BLaER1 treated with 17β-estradiol and CSF1 and Interleukin-3, amounts not matched to agents 10 nM and 100 nM (cell line): ENCODE measurements at regions not wholly inside any gene's neighbourhood (a gene's known extent, or its start where the extent isn't known, plus 50 kb on each side); places are given as distances from the start of the nearest gene placed in this dataset.
A peak's percentile ranks its signal among the peaks of the same experiment; 100 is the strongest.
"Not testable (repeated sequence)": the region's sequence is repeated elsewhere in the genome, so short reads cannot be mapped to it uniquely, and the experiment has no call there.

Source experiments
- H3K27ac ChIP-seq, 11 experiments: shearing (Covaris generic); formaldehyde crosslinking; 2 replicates each; pipeline ENCODE4 v1.8.1; 2022
- H3K27me3 ChIP-seq, 11 experiments: shearing (Covaris generic); formaldehyde crosslinking; 2 replicates each; pipeline ENCODE4 v1.8.1; 2022
- H3K36me3 ChIP-seq, 11 experiments: shearing (Covaris generic); formaldehyde crosslinking; 2 replicates each; pipeline ENCODE4 v1.8.1; 2022
- H3K4me1 ChIP-seq, 10 experiments: shearing (Covaris generic); formaldehyde crosslinking; 2 replicates each; pipeline ENCODE4 v1.8.1; 2022
- H3K4me2 ChIP-seq, 11 experiments: shearing (Covaris generic); formaldehyde crosslinking; 2 replicates each; pipeline ENCODE4 v1.8.1; 2022
- H3K4me3 ChIP-seq, 10 experiments: shearing (Covaris generic); formaldehyde crosslinking; 2 replicates each; pipeline ENCODE4 v1.8.1; 2022
- H3K9ac ChIP-seq, 11 experiments: shearing (Covaris generic); formaldehyde crosslinking; 2 replicates each; pipeline ENCODE4 v1.8.1; 2022
- H3K9me3 ChIP-seq, 11 experiments: shearing (Covaris generic); formaldehyde crosslinking; replicated peaks in 1 of 11; 2 replicates each; pipeline ENCODE4 v1.8.1; 2022
- H4K20me1 ChIP-seq, 11 experiments: shearing (Covaris generic); formaldehyde crosslinking; 2 replicates each; pipeline ENCODE4 v1.8.1; 2022
- Cebpa-rat ChIP-seq, 11 experiments: shearing (Covaris generic); IDR thresholded peaks; 2 replicates each; pipeline ENCODE4 v1.8.1; 2022

DNA sequence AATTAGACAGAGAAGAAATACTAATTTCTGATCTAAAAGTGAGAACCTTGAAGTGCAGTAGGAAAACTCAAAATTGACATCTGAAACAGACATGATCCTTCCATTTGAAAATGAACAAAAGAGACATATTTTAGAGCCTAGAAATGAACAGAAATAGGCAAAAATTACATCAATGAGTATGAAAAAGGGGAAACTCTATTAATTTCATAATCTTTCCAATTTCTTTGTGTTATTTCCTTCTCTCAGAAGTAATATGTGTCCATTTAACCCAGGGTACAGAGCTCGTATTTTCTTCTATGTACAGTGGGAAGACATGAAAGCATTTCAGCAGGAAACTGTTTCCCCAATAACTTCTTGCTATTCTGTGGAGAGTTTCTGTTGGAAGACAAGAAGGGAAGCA, 263.1 kb downstream of the CGGBP1 start:
- Histone ChIP-seq H3K27ac (no peak overlapping the region), H4K20me1 (peaks cover 0 to 16% (median 0%) of the 10 kb centered on the region in 11 experiments; a peak in 8 of 22 replicates), H3K4me3 (no peak overlapping the region), H3K36me3 (no peaks in the 10 kb centered on the region), H3K9ac (no peak overlapping the region), H3K4me2 (peak overlapping the region in 8 of 11 experiments; percentile 17 to 54 (median 34); a peak in 9 of 22 replicates), H3K4me1 (peaks cover 16 to 33% (median 26%) of the 10 kb centered on the region in 10 experiments), H3K27me3 (peaks cover 48 to 60% (median 56%) of the 10 kb centered on the region in 11 experiments), H3K9me3 (0 out of 22 replicates have a peak, but pooled peaks cover 0 to 7% (median 0%) of the 10 kb centered on the region in 11 experiments)
- no peak for TF ChIP-seq Cebpa-rat (IDR thresholded peaks at IDR 0.05)

DNA sequence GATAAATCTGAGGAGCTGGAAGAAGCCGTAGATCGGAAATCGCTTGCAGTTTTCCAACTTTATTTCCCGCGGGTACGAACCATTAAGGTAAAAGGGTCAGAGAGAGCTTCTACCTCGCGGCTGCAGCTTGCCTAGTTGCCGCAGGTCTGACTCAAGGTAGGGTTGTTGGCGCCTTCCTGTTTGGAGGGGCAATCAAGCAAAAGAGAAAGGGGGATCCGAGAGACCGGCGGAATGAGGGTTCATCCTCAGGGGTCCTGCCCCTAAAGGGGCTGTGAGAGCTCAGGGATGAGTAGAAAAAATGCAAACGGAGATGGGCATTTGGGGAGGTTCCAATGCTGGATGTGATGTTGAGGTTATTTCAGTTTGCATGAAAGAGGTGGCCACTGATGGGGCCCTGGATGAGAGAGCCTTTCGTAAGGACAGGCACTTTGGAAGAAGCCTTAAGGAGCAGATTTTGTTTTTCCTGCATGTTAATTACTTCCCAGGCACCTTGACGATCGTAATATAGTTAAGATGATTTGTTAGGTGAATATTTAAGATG, 265.4 kb downstream of the CGGBP1 start:
- H3K4me1 ChIP-seq = peaks cover 16 to 33% (median 26%) of the 10 kb centered on the region in 10 experiments
- no peak overlapping the region for H3K27ac ChIP-seq
- peak overlapping the region in 3 of 11 experiments; percentile 49 to 67 (median 67); a peak in 5 of 22 replicates for H3K9ac ChIP-seq
- H3K9me3 ChIP-seq = peaks cover 0 to 7% (median 0%) of the 10 kb centered on the region in 11 experiments; a peak in 2 of 22 replicates
- no peak for TF ChIP-seq Cebpa-rat (IDR thresholded peaks at IDR 0.05)
- peak overlapping the region; percentile 90 to 98 (median 94) for H3K4me2 ChIP-seq
- peaks cover 54 to 67% (median 63%) of the 10 kb centered on the region in 11 experiments for H3K27me3 ChIP-seq
- H4K20me1 ChIP-seq = peaks cover 0 to 16% (median 0%) of the 10 kb centered on the region in 11 experiments; a peak in 8 of 22 replicates
- no peaks in the 10 kb centered on the region for H3K36me3 ChIP-seq
- peak overlapping the region; percentile 51 to 71 (median 58); a peak in 19 of 20 replicates for H3K4me3 ChIP-seq

DNA sequence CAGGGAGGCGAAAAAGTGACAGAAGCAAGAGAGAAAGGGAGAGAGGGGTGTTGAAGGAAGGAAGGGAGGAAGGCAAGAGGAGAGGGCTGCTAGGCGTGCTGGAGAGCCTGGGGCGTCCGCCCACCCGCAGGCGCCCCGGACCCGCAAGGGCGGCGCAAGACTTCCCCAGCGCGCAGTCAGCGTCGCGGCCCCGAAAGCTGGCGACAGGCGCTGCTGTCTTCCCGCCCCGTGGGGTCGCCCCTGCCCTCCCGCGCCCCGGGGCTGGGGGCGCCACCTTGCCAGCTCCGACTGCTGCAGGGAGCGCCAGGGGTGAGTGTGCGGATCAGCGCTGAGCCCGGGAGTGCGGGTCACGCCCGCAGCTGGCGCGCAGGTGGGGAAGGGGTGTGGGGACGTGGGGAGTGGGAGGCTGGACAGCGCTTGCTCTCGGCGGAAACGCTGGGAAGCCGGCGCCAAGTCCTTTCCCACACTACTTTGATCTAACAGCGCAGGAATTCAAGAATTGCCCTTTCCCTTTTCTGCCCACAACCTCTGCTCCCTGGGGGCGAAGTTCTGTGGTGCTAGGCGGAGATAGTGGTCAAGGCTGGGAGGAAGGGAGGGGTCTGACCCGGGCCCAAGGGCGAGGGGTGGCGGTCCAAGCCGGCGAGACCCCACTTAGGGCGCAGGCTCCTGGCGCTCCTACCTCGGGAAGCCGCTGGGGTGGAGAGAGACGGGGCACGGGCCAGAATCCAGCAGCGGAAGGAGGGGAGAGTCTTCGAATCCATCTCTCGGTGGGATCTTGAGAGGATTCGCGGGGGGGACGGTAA, 266.1 kb downstream of the CGGBP1 start, which contains the start of gene HTR1F:
Gene HTR1F (plus strand): TSS at position 173 of the 803 bp plus-strand sequence.
- H3K4me2 ChIP-seq = peak within 1 kb of the TSS; percentile 90 to 98 (median 94)

DNA sequence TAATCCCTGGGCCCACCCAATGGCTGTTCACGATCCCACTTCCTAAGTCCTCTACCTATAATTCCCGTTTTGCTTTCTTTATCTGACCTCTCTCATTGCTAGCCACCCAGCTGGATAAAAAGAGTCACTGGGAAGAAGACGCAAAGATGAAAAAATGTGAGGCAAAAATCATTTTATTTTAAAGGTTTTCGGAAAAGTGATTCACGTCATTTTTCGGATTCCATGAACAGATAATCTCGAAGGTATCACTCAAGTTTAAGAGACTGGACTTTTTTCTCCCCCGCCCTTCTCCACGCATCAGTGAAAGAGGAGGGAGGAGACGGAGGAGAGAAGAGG, 266.6 kb downstream of the CGGBP1 start:
- H4K20me1 ChIP-seq = peaks cover 0 to 16% (median 0%) of the 10 kb centered on the region in 11 experiments; a peak in 8 of 22 replicates
- TF ChIP-seq Cebpa-rat (IDR thresholded peaks at IDR 0.05) = no peak
- H3K4me2 ChIP-seq = peak overlapping the region; percentile 90 to 98 (median 94)
- H3K4me3 ChIP-seq = peak overlapping the region; percentile 51 to 71 (median 58)
- peaks cover 16 to 32% (median 26%) of the 10 kb centered on the region in 10 experiments for H3K4me1 ChIP-seq
- H3K27ac ChIP-seq = no peak overlapping the region
- H3K27me3 ChIP-seq = peaks cover 54 to 67% (median 63%) of the 10 kb centered on the region in 11 experiments
- H3K9ac ChIP-seq = peak overlapping the region in 5 of 11 experiments; percentile 14 to 67 (median 49); a peak in 7 of 22 replicates
- H3K9me3 ChIP-seq = peaks cover 0 to 7% (median 0%) of the 10 kb centered on the region in 11 experiments; a peak in 2 of 22 replicates
- H3K36me3 ChIP-seq = no peaks in the 10 kb centered on the region

More for the DNA sequence above, 266.1 kb downstream of the CGGBP1 start, which contains the start of gene HTR1F:
- Histone ChIP-seq H3K9ac (peak within 1 kb of the TSS in 6 of 11 experiments; percentile 14 to 67 (median 48); a peak in 9 of 22 replicates), H3K4me3 (peak within 1 kb of the TSS; percentile 51 to 71 (median 58)), H3K27ac (no peak within 1 kb of the TSS), H3K36me3 (no peaks in the 10 kb centered on the region), H3K27me3 (peaks cover 54 to 67% (median 63%) of the 10 kb centered on the region in 11 experiments), H3K9me3 (peaks cover 0 to 7% (median 0%) of the 10 kb centered on the region in 11 experiments; a peak in 2 of 22 replicates), H3K4me1 (peaks cover 16 to 33% (median 26%) of the 10 kb centered on the region in 10 experiments), H4K20me1 (peaks cover 0 to 16% (median 0%) of the 10 kb centered on the region in 11 experiments; a peak in 8 of 22 replicates)
- no peak for TF ChIP-seq Cebpa-rat (IDR thresholded peaks at IDR 0.05)

DNA sequence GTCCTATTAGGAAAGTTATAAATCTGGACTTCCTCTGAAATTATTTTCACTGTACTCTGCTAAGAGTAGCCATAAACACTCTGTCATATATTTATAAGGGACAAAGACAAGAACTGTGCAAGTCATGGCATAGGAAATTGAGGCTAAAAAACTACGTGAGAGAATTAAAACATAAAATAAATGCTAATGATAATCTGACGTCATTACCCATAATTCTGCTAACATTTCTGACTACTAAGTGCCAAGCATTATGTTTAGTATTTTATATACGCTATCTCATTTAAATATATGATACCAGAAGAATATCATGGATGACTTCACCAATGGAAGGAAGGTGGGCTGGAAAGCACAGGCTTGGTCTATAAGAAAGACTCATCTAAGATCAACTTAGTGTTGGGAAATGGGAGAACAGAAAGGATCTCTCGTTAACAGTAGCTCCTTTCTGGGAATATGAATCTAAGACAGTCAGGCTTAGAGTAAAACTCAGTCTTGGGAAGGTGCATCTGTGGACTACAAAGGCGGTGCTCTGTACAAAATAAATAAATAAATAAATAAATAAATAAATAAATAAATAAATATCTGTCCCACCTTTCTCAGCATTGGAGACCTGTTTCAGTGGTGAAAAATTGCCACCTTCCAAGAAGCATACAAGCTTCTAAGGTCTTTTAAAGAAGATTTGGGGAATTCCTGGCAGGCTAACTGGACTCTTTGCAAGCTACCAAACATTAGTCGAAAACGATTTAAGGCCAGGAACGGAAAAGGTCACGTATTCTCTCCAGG, 267.4 kb downstream of the CGGBP1 start:
- H3K36me3 ChIP-seq = no peaks in the 10 kb centered on the region
- H4K20me1 ChIP-seq = peaks cover 0 to 16% (median 0%) of the 10 kb centered on the region in 11 experiments; a peak in 8 of 22 replicates
- peak overlapping the region in 1 of 10 experiments; percentile 63; a peak in 2 of 20 replicates for H3K4me3 ChIP-seq
- peaks cover 0 to 7% (median 0%) of the 10 kb centered on the region in 11 experiments; a peak in 2 of 22 replicates for H3K9me3 ChIP-seq
- no peak for TF ChIP-seq Cebpa-rat (IDR thresholded peaks at IDR 0.05)
- H3K27me3 ChIP-seq = peaks cover 54 to 65% (median 63%) of the 10 kb centered on the region in 11 experiments
- H3K27ac ChIP-seq = no peak overlapping the region
- H3K4me1 ChIP-seq = peaks cover 16 to 25% (median 19%) of the 10 kb centered on the region in 10 experiments
- H3K4me2 ChIP-seq = peak overlapping the region in 5 of 11 experiments; percentile 93 to 98 (median 96); a peak in 8 of 22 replicates
- no peak overlapping the region for H3K9ac ChIP-seq

DNA sequence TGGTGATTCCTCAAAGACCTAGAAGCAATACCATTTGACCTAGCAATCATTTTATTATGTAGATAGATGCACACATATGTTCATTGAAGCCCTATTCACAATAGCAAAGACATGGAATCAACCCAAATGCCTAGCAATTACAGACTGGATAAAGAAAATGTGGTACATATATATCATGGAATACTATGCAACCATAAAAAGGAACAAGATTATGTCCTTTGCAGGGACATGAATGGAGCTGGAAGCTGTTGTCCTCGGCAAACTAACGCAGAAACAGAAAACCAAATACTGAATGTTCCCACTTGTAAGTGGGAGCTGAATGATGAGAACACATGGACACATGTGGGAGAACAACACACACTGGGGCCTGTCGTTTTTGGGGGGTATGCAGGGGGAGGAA, 269.8 kb downstream of the CGGBP1 start:
- Histone ChIP-seq H4K20me1 (peaks cover 0 to 16% (median 0%) of the 10 kb centered on the region in 11 experiments; a peak in 8 of 22 replicates), H3K4me1 (peaks cover 4 to 17% (median 16%) of the 10 kb centered on the region in 10 experiments; a peak in 18 of 20 replicates), H3K27me3 (peaks cover 38 to 41% (median 40%) of the 10 kb centered on the region in 11 experiments)
- not testable (repeated sequence) for H3K36me3 ChIP-seq, H3K9ac ChIP-seq, H3K9me3 ChIP-seq, H3K27ac ChIP-seq, H3K4me2 ChIP-seq, H3K4me3 ChIP-seq

DNA sequence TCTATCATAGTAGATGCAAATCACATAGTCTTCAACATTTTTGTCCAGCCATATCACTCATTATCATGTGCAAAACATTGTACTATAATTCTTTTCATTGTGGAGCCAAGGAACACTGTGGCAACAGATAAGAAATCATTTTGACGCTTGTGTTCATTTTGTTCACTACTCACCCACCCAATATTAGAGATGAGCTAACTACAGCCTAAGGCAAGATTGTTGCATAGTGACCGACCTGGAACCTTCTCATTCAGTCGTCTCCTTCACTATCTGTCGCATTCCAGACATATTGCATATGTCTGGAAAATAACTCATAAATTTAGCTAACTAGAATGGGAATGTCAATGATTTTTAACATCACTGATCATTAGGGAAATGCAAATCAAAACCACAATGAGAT, 270.3 kb downstream of the CGGBP1 start:
- no peak overlapping the region for H3K27ac ChIP-seq
- H3K4me3 ChIP-seq = no peak overlapping the region
- H3K27me3 ChIP-seq = peaks cover 32 to 36% (median 34%) of the 10 kb centered on the region in 11 experiments
- H4K20me1 ChIP-seq = peaks cover 0 to 13% (median 0%) of the 10 kb centered on the region in 11 experiments; a peak in 8 of 22 replicates
- no peak overlapping the region for H3K9ac ChIP-seq
- no peak for TF ChIP-seq Cebpa-rat (IDR thresholded peaks at IDR 0.05)
- H3K9me3 ChIP-seq = peaks cover 0 to 4% (median 0%) of the 10 kb centered on the region in 11 experiments; a peak in 2 of 22 replicates
- no peak overlapping the region for H3K4me2 ChIP-seq
- peaks cover 4 to 17% (median 16%) of the 10 kb centered on the region in 10 experiments; a peak in 18 of 20 replicates for H3K4me1 ChIP-seq
- H3K36me3 ChIP-seq = no peaks in the 10 kb centered on the region

DNA sequence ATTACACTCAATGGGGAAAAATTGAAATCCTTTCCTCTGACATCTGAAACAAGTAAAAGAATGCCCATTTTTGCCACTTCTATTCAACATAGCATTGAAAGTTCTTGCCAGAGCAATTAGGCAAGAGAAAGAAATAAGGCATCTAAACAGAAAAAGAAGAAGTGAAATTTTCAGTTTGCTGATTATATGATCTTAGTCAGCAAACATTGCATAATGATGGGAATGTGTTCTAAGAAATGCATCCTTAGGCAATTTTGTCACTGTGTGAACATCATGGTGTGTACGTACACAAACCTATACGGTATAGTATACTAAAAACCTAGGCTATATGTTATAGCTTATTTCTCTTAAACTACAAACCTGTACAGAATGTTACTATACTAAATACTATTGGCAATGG, 278.0 kb downstream of the CGGBP1 start:
- Histone ChIP-seq H3K9me3 (peaks cover 0 to 36% (median 8%) of the 10 kb centered on the region in 11 experiments; a peak in 15 of 22 replicates), H3K4me2 (peak overlapping the region in 3 of 11 experiments; percentile 12 to 57 (median 49); a peak in 4 of 22 replicates), H3K4me1 (peaks cover 0 to 33% (median 0%) of the 10 kb centered on the region in 10 experiments; a peak in 7 of 20 replicates), H3K27ac (peak overlapping the region in 6 of 11 experiments; percentile 35 to 76 (median 60); a peak in 10 of 22 replicates), H3K4me3 (no peak overlapping the region), H3K36me3 (no peaks in the 10 kb centered on the region), H3K9ac (no peak overlapping the region), H3K27me3 (no peaks in the 10 kb centered on the region), H4K20me1 (no peaks in the 10 kb centered on the region)
- peak in 3 of 11 experiments; percentile 34 to 74 (median 61); a peak in 5 of 22 replicates for TF ChIP-seq Cebpa-rat (IDR thresholded peaks at IDR 0.05)
